Activated T-cell treated with anti-CD3 and anti-CD28 coated beads, Interleukin-2, amount 50 U/mL, for 1 hour (primary cell): ENCODE measurements at regions not wholly inside any gene's neighbourhood (a gene's known extent, or its start where the extent isn't known, plus 50 kb on each side); places are given as distances from the start of the nearest gene placed in this dataset.
A peak's percentile ranks its signal among the peaks of the same experiment; 100 is the strongest.
"Not testable (repeated sequence)": the region's sequence is repeated elsewhere in the genome, so short reads cannot be mapped to it uniquely, and the experiment has no call there.

Source experiments
- DNase-seq: peaks from one replicate; pipeline ENCODE4 v3.0.0-alpha.2; 2020

- DNase-seq = no peak
Observed at GRCh38 chr14:106302661-106303060, 776.3 kb downstream of the TMEM121 start.

- DNase-seq = no peak
Observed at GRCh38 chr14:106304271-106304670, 777.9 kb downstream of the TMEM121 start.

- DNase-seq = peak; percentile 74
Observed at GRCh38 chr14:106308839-106309389, 782.5 kb downstream of the TMEM121 start.

GRCh38 chr14:106309423-106309822, 783.0 kb downstream of the TMEM121 start:
- no peak for DNase-seq

- DNase-seq = no peak
Observed at GRCh38 chr14:106315436-106315835, 789.1 kb downstream of the TMEM121 start.

GRCh38 chr14:106317593-106317992, 791.2 kb downstream of the TMEM121 start:
- DNase-seq = no peak

GRCh38 chr14:106318700-106319099, 792.3 kb downstream of the TMEM121 start:
- peak; percentile 74 for DNase-seq

- DNase-seq = not testable (repeated sequence)
Observed at GRCh38 chr14:106323970-106324369, 797.6 kb downstream of the TMEM121 start.

GRCh38 chr14:106327234-106327633, 800.9 kb downstream of the TMEM121 start:
- DNase-seq = no peak

- not testable (repeated sequence) for DNase-seq
Observed at GRCh38 chr14:106327702-106328353, 801.4 kb downstream of the TMEM121 start.

GRCh38 chr14:106329243-106329642, 802.9 kb downstream of the TMEM121 start:
- not testable (repeated sequence) for DNase-seq

- DNase-seq = not testable (repeated sequence)
Observed at GRCh38 chr14:106329987-106330774, 803.8 kb downstream of the TMEM121 start.

- peak; percentile 80 for DNase-seq
Observed at GRCh38 chr14:106334428-106335109, 808.2 kb downstream of the TMEM121 start.

GRCh38 chr14:106335110-106335429, 808.7 kb downstream of the TMEM121 start:
- DNase-seq = not testable (repeated sequence)

- DNase-seq = not testable (repeated sequence)
Observed at GRCh38 chr14:106338775-106339174, 812.4 kb downstream of the TMEM121 start.

- not testable (repeated sequence) for DNase-seq
Observed at GRCh38 chr14:106340658-106341057, 814.3 kb downstream of the TMEM121 start.

- DNase-seq = not testable (repeated sequence)
Observed at GRCh38 chr14:106341161-106341560, 814.8 kb downstream of the TMEM121 start.

- DNase-seq = no peak
Observed at GRCh38 chr14:106343626-106344025, 817.2 kb downstream of the TMEM121 start.

GRCh38 chr14:106344065-106344614, 817.8 kb downstream of the TMEM121 start:
- not testable (repeated sequence) for DNase-seq

GRCh38 chr14:106344791-106345479, 818.6 kb downstream of the TMEM121 start:
- not testable (repeated sequence) for DNase-seq

GRCh38 chr14:106346084-106346483, 819.7 kb downstream of the TMEM121 start:
- DNase-seq = no peak

GRCh38 chr14:106346534-106347290, 820.3 kb downstream of the TMEM121 start:
- DNase-seq = no peak
